Naive thymus-derived CD8-positive, alpha-beta T cell (primary cell): ENCODE measurements at regions not wholly inside any gene's neighbourhood (a gene's known extent, or its start where the extent isn't known, plus 50 kb on each side); places are given as distances from the start of the nearest gene placed in this dataset.
"Not testable (repeated sequence)": the region's sequence is repeated elsewhere in the genome, so short reads cannot be mapped to it uniquely, and the experiment has no call there.

Experiments used
- ATAC-seq, 2 donors: fragments of 150-1000 bp; cut with Tn5 transposase in 1 of 2; sonication (Bioruptor Pico), chemical (Tn5 transposase) in 1 of 2; 1 replicate in 1 of 2; 2 replicates in 1 of 2; pipeline ENCODE4 v1.10.0; 2021; ENCODE audit warnings: mild to moderate bottlenecking in 2 of 2, moderate library complexity in 2 of 2
- POLR2A ChIA-PET: fragments of 350-600 bp; sonication (Branson Sonifier 250); formaldehyde crosslinking; loops from one replicate; lab custom pipeline; 2021; ENCODE audit warnings: antibody characterized with exemption; lab: Charles Lee
- DNase-seq, 10 donors: peaks; one replicate each; pipeline versions ENCODE4 v3.0.0 to v3.0.0-alpha.2; 2020 to 2022
- H3K27ac Mint-ChIP-seq, 10 donors: one replicate each; pipeline ENCODE4 v1.8.0; 2020 to 2022; ENCODE audit warnings: mild to moderate bottlenecking in 10 of 10, mixed read lengths in 10 of 10, moderate library complexity in 4 of 10, inconsistent platforms in 1 of 10
- H3K27me3 Mint-ChIP-seq, 5 donors: one replicate each; pipeline ENCODE4 v1.8.0; 2021 to 2022; ENCODE audit warnings: mixed read lengths in 5 of 5
- H3K36me3 Mint-ChIP-seq, 3 donors: one replicate each; pipeline ENCODE4 v1.8.0; 2020 to 2022; ENCODE audit warnings: mixed read lengths in 3 of 3, mild to moderate bottlenecking in 2 of 3, inconsistent platforms in 1 of 3
- H3K4me1 Mint-ChIP-seq, 4 donors: one replicate each; pipeline ENCODE4 v1.8.0; 2021 to 2022; ENCODE audit warnings: mixed read lengths in 4 of 4
- H3K4me3 Mint-ChIP-seq, 10 donors: one replicate each; pipeline ENCODE4 v1.8.0; 2020 to 2022; ENCODE audit warnings: mild to moderate bottlenecking in 10 of 10, mixed read lengths in 10 of 10, moderate library complexity in 6 of 10, inconsistent platforms in 1 of 10
- H3K9me3 Mint-ChIP-seq, 9 donors: one replicate each; pipeline ENCODE4 v1.8.0; 2020 to 2022; ENCODE audit warnings: mixed read lengths in 9 of 9, mild to moderate bottlenecking in 3 of 9, inconsistent platforms in 1 of 9, moderate library complexity in 1 of 9

DNA sequence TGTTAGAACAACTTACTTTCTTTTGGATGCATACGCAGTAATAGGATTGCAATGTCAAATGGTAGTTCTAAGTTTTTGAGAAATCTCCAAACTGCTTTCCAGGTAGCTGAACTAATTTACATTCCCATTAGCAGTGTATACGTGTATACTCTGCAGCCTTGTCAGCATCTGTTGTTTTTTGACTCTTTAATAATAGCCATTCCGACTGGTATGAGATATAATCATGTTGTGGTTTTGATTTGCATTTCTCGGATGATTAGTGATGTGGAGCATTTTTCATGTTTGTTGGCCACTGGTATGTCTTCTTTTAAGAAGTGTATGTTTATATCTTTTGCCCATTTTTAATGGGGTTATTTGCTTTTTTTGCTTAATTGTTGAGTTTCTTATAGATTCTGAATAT, 76.9 kb upstream of the HNRNPA1L2 start:
- H3K27me3 Mint-ChIP-seq, POLR2A ChIA-PET, H3K4me3 Mint-ChIP-seq, ATAC-seq, DNase-seq, H3K36me3 Mint-ChIP-seq, H3K9me3 Mint-ChIP-seq, H3K27ac Mint-ChIP-seq, H3K4me1 Mint-ChIP-seq: not testable (repeated sequence)

DNA sequence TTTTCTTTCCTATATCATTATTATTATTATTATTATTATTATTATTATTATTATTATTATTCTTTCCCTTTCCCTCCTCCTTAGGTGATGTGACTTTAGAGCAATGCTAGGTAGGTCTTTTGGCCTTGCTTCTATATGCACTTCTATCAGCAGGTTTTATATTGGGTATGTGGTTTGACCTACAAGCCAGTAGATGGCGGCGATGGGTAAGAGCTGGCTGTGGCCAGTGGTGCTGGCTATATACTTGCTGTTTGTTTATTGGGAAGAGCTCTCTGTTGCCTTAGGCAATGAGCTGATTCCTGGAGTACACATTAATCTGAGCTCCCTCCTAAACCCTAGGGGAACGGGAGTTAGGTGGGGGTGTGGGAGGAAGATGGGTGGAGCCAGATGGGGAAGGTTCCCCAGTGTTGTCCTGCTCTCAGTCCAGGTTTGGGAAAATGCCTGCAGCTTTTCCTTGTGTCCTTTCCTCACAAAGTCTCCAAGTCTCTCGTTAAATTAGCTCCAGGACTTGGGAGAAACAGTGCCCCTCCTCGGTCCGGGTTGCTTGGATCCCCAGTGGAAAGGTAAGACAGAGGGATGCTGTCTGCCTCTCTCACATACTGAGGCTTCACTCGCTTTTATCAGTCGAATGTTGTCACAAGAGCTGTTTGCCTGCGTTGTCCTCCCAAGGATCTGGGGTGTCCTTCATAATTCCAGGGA, 72.2 kb upstream of the HNRNPA1L2 start:
- DNase-seq (peak in 4 of 10 donors; percentile 2 to 20 (median 8)), ATAC-seq (peak; percentile 60 to 69)
- H3K9me3 Mint-ChIP-seq, POLR2A ChIA-PET, H3K36me3 Mint-ChIP-seq, H3K4me1 Mint-ChIP-seq, H3K27ac Mint-ChIP-seq, H3K27me3 Mint-ChIP-seq, H3K4me3 Mint-ChIP-seq: not testable (repeated sequence)

DNA sequence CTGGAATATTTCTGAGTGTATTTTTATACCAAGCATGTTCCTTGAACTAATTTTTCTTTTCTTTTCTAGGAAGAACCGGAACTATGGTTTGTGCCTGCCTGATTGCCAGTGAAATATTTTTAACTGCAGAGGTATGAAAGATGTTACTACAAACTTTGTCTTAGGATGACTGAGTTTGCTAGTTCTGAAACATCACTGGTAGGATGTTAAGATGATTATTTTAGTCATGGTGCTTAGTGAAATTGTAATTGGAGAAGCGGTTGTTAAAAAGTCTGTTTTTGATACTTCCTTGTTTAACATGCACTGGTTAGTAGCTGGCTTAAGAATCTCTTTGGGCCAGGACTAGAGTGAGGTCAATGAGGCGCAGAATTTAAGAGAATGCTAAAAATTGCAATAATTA, 71.1 kb upstream of the HNRNPA1L2 start:
- DNase-seq, POLR2A ChIA-PET, H3K4me1 Mint-ChIP-seq, ATAC-seq, H3K4me3 Mint-ChIP-seq, H3K36me3 Mint-ChIP-seq, H3K27me3 Mint-ChIP-seq, H3K27ac Mint-ChIP-seq, H3K9me3 Mint-ChIP-seq: not testable (repeated sequence)

GRCh38 chr13:52582962-52583361, 59.3 kb upstream of the HNRNPA1L2 start:
- H3K27ac Mint-ChIP-seq, H3K9me3 Mint-ChIP-seq, H3K4me3 Mint-ChIP-seq, ATAC-seq, H3K4me1 Mint-ChIP-seq, H3K36me3 Mint-ChIP-seq, DNase-seq, POLR2A ChIA-PET: not testable (repeated sequence)
- H3K27me3 Mint-ChIP-seq = peaks cover 0 to 14% (median 7%) of the 10 kb centered on the region in 5 donors
